ENCODE measurements at regions not wholly inside any gene's neighbourhood (a gene's known extent, or its start where the extent isn't known, plus 50 kb on each side); places are given as distances from the start of the nearest gene placed in this dataset.
A peak's percentile ranks its signal among the peaks of the same experiment; 100 is the strongest.
"Not testable (repeated sequence)": the region's sequence is repeated elsewhere in the genome, so short reads cannot be mapped to it uniquely, and the experiment has no call there.

DNA sequence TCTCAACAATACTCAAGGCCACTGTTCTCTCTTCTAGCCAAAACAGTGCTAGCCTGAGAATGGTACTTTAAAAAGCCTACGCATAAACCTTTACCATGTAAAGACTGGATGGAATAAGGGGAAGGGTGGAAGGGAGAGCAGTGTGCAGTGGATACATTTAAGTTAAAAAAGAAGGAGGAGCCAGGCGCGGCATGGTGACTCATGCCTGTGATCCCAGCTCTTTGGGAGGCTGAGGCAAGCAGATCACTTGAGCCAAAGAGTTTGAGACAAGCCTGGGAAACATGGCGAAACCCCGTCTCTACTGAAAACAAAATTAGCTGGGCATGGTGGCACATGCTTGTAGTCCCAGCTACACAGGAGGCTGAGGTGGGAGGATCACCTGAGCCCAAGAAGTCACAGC, 127.7 kb upstream of the KIF2A start:
- DNase-seq (ENCODE audit: low read depth), result no peak

DNA sequence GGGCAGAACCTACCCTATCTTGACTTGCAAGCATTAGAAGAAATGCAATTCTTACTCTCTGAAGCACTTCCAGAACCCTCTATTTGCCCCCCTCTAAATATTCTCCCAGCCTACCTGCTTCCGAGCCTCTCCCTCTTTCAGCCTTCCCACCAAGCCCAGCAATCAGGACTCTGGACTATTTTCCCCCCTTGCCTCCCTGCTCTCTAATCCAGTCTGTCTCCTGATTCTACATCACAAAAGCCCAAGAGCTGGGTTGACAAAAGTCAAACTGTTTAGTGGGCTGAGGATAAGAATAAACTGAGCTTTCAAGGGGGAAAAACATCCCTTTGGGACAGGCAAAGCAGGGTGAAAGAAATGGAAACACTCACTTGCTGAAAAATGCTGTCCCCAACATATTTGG, 123.2 kb upstream of the KIF2A start:
- DNase-seq (ENCODE audit: low read depth), result no peak

DNA sequence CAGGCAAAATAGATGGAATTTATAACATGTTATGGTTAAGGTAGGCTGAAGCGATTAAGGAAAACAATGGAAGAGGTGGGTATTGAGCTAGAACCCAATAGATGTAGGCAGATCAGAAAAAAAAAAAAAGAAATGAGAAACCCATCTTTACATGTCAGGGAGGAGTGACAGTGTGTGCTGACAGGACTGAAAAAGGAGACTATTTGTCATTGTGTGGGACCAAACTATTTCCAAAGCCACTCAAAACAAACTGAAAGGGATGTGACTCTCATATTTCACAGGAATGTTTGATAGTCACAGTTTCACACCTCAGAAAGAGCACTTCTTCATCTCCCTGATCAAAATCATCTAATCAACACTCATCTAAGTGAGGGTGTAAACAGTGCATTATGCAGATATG, 122.3 kb upstream of the KIF2A start:
- DNase-seq (ENCODE audit: low read depth), result no peak

DNA sequence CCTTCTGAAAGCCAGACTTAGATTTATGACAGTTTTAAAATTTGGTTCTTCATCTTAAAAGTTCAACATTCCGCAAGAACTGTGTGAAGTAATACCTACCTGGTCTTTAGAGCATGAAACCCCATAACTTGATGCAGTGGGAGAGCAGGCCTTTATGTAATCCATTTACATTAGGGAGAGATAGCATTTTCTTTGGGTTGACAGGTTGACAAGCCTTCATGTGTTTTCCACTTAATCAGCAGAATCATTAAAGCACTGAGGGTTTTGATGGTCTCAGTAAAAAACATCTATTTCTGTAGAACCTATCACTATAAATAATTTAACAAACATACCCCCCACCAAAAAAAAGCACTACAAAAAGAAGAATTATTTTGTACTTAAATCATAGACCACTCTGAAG, 121.6 kb upstream of the KIF2A start:
- DNase-seq (ENCODE audit: low read depth), result no peak

DNA sequence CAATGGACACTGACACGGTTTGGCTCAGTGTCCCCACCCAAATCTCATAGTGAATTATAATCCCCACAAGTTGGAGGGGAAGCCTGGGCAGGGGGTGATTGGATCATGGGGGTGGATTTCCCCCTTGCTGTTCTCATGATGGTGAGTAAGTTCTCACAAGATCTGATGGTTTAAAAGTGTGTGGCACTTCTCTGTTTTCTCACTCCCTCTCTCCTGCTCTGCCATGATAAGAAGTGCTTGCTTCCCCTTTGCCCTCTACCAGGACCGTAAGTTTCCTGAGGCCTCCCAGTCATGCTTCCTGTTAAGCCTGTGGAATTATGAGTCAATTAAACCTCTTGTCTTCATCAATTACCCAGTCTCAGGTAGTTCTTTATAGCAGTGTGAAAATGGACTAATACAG, 115.8 kb upstream of the KIF2A start:
- DNase-seq (ENCODE audit: low read depth), result no peak

DNA sequence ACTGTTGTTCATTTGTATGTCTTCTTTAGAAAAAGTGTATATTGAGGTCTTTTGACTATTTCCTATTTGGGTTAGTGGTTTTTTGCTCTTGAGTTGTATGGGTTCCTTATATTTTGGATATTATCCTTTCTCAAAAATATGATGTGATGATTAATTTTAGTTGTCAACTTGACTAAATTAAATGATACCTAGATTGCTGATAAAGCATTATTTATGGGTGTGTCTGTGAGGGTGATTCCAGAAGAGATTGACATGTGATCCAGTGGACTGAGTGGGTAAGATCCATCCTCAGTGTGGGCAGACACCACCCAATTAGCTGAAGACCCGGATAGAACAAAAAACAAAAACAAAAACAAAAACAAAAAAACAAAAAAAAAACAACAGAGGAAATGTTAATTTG, 115.1 kb upstream of the KIF2A start:
- DNase-seq (ENCODE audit: low read depth), result no peak

DNA sequence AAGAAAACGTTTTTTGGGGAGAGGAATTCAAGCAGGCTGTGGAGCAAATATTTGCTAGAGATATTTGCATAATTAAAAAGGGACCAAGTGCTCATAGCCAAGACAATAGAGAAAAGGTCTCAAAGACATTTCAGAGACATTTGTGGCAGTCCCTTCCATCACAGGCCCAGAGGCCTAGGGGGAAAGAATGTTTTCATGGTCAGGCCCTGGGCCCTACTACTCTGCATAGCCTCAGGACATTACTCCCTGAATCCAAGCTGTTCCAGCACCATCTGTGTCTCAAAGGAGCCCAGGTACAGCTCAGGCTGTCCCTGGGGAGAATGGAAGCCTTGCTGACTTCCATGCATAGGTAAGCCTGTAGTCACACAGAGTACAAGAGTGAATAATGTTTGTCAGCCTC, 113.0 kb upstream of the KIF2A start:
- DNase-seq (ENCODE audit: low read depth), result no peak

DNA sequence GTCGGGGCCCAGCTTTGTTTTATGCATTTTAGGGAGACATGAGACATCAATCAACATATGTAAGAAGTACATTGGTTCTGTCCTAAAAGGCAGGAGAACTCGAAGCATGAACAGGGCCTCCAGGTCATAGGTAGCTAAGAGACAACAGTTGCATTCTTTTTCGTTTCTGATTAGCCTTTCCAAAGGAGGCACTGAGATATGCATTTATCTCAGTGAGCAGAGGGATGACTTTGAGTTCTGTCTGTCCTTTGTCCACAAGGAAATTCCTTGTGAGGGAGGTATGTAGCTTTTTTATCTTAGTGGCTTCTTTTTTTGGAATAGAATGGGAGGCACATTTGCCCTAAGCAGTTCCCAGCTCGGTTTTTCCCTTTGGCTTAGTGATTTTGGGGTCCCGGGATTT, 109.5 kb upstream of the KIF2A start:
- not testable (repeated sequence) for DNase-seq (ENCODE audit: low read depth)

DNA sequence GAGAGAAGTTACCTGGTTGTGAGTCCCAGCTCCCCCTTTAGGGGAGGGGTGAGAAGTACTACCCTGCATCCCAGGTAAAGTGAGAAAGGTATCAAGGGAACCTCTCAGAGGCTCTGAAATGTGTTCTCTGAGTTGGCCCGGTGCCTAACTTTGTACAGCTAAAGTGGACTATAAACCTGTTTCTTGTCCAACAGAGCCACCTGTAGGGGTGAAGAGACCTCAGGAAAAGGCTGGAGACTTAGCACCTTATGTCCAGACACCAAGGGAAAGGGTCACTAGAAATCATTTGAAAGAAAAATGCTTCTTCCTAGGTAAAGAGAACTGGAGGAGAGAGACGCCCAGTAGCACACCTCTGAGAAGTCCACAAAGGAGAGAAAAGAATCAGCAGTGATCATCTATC, 108.3 kb upstream of the KIF2A start:
- no peak for DNase-seq (ENCODE audit: low read depth)

DNA sequence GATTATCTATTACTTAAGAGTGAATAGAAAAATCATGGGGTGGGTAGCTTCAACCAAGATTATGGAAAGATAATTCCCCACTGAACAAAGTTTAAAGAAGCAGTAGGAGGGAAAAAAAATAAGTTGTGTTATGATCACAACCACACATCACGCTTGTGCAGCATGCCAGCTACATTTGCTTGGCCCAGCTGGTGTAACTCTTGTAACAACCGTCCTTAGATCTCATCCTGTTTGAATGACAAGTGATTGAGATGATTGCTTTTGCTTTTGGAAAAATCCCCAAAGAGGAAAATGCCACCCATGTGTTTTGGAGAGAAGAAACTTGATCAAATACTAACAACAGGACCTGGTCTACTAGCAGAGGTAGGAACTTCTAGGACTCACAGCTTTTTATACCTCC, 107.6 kb upstream of the KIF2A start:
- DNase-seq (ENCODE audit: low read depth), result no peak

DNA sequence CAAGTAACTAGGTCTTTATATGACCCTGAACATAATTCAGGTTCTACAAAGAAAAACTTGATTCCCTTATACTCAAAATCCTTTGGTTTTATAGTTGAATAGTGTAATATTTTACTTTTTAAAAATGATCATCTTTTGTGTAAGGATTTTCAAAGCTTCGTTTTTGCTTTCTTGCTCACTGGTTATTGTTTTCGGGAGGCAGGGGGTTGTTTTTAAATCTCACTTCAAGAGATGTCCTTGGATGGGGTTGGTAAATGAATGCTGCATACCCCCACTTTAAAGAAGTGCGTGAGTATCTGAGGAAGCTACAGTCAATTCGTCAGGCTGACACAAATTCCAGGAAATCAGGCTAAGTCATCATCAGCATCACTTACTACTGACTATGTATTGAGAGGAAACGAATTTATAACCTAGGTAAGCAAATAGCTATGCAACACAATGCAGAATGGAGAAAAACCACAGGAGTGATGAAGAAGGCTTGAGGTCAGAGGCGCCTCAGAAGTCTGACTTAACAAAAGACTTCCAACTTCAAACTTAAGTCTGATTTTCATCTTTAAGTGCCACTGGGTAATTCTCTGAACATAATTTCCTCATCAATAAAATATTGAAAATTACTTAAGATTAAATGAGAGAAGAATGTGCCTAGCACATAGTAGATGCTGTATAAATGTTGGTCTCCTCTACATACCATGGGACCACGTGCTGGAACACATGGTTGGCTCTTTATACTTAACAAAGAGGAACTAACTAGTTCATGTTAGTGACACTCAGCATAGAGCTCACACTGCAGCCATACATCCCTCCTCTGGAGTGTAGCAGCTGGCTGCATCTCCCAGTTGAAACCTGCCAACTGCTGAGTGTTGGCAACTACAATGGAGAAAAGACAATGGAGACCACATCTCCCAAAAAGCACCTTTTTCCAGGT, 106.0 kb upstream of the KIF2A start:
- no peak for DNase-seq (ENCODE audit: low read depth)

DNA sequence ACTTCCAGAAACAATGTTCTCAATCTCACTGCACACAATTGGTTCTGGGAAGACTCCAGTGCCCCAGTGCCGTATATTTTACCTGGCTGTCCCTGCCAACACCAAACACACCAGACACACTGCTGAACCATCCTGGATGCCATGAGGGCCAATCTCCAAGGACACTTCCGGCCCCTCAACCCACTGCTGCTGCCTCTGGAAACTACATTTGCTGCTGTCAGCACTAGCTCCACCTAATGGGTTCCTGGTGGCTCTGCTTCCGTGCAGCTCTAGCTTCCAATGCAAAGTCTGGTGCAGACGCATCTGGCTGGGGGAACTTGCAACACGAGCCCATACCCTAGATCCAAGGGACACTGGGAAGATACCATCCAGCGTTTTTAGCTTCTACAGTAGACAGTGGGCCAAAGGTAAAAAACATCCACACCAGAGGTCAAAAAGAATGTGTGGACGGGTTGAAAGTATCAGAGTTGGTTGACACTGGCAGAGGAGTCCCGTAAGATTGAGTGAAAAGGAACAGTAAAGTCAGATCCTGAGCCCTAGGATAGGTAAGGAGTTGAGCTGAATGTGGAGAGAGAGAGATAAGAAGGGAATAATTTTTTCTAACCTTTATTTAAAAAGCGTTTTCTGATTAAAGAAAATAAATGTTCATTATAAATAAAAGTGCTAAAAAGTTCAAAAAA, 99.7 kb upstream of the KIF2A start:
- DNase-seq (ENCODE audit: low read depth), result no peak

DNA sequence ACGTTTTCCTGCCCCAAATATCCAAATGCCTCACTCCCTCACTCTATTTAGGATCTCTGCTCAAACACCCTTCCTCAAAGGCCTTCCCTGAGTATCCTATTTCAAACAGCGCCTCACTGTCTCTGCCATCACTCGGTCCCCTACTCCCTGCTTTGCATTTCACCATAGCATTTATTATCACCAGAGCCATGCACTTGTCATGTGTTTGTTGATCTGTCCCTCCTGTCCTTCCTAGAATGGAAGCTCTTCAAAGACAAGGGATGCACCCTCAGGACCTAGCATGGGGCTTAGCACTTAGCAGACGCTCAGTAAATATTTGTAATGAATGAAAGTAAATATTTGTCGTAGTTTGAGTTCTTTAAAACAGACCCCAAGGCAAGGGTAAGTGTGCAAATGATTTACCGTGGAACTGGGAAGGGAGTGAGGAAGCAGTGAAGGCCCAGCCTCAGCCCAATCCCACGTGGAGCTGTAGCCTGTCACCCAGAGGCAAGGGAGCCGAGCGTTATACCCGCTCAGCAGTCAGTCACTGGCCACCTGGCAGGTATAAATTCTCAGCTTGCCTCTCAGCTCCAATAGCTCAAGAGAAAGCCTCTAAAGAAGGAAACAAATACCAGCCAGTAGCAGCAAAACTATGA, 97.7 kb upstream of the KIF2A start:
- DNase-seq (ENCODE audit: low read depth), result no peak

DNA sequence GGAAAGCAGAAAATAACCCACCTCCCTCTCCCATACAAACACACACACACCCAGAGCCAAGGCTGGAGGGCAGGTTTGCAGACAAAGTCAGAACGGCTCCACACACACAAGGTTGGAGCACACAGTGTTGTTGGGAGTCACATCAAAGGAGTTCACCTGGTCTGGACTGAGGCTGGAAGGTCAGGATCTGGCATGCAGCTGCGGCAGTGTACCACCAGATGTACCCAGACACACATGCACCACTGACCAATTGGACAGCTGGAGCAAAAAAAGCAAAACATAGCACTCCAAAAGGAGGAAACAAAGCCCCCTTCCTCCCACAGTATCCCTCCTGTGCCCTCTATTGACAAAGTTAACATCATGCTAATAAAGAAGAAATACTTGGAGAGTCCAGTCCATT, 94.6 kb upstream of the KIF2A start:
- DNase-seq (ENCODE audit: low read depth), result no peak

DNA sequence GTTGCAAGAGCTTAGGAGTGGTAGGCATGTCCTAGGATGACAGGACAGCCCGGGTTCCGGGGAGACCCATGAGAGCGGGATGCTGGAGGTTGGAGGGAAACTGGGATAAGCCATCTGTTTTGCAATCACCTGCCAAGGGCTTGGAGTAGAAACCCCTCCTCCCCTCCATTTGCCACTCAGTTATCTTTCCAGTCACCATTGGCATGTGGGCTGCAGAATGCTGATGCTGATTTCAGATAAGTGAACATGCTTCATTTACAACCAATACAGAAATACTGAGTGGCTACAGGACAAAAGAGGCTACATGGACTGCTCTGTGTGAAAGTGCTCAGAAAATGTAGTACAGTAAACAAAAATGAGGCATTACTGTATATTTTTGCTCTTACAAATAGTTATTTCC, 93.4 kb upstream of the KIF2A start:
- no peak for DNase-seq (ENCODE audit: low read depth)

DNA sequence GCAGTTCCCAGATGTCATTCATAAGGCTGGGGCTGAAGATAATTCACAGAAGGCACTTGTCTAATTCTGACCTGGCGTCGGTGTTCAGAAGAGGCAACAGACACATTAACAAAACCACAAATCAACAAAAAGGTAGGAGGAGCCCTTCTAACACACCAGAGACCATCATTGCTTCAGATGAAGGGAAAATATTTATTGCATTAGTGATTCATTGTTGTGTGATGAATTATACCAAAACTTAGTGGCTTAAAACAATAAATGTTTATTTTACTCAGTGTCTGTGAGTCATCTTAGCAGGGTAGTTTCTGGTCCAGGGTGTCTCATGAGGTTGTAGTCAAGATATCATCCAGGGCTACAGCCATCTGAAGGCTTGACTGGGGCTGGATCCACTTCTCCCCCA, 91.3 kb upstream of the KIF2A start:
- DNase-seq (ENCODE audit: low read depth), result peak; percentile 34

DNA sequence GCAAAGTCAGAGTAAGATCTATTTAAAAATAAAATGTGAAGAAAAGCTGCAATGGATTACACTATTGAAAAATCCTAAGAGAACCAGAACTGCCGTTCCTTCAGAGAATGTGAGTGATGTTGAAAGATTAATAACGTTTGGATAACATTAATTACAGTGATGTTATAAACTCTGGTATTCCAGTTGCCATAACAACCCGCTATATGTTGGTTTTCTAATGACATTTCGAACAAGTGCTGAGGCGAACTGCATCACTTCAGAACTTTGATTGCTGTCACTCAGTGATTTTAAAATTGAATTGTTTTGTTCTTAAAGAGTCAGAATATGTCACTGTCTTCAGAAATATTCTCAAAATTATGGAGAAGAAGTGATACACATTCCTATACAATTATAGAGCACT, 89.4 kb upstream of the KIF2A start:
- not testable (repeated sequence) for DNase-seq (ENCODE audit: low read depth)

DNA sequence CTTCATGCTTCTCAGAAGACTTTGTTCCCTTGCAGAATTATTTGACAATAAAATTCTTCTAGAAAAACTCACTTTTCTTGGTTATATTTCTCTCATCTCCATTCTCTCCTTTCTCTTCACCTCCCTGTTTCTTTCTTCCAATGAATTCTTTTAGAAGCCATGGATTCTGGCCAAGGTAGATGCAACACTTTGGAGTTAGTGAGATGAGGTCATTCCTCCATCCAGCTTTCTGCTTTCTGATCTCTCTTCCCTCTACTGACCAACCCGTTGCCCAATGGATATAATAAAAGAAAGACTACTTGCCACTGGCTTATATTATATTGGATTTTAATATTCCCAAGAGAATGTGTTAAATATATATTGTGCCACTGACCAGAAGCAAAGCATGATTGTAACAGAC, 88.9 kb upstream of the KIF2A start:
- DNase-seq (ENCODE audit: low read depth), result not testable (repeated sequence)

DNA sequence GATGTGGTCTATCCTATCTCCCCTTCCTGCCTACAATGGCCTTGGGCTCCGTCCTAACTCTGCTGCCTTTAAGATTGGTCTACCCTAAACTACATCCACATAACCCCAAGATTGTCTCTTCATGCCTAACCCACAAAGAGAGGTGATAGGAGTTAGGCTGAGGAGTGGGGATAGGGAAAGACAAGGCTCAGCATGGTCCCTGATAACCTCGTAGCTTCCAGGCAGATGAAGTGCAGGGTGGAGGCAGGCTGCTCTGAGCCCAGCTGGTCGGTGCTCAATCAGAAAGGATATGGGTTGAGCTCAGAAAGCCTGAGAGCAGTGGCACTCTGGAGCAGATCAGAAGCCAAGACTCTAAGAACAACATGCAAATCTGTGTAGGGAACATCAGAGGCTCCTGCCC, 87.1 kb upstream of the KIF2A start:
- not testable (repeated sequence) for DNase-seq (ENCODE audit: low read depth)

DNA sequence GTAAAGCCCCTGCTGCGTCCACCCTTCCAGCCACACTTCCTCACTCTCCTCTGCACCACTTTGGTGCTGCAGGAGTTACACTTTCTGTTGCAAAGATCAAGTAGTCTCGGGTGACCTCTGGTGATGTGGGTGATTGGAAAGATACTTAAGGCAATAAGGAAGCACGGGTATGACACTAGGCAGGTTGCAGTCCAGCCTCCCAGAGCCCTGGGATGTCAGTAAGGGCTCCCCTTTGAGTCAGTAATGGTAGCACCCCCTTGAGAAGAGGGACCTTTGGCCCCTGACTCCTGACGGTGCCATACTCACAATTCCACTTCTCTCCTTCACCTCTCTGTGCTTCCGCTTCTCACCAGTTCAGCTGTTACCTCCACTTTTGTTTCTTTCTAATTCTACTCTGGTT, 84.1 kb upstream of the KIF2A start:
- DNase-seq (ENCODE audit: low read depth), result not testable (repeated sequence)

DNA sequence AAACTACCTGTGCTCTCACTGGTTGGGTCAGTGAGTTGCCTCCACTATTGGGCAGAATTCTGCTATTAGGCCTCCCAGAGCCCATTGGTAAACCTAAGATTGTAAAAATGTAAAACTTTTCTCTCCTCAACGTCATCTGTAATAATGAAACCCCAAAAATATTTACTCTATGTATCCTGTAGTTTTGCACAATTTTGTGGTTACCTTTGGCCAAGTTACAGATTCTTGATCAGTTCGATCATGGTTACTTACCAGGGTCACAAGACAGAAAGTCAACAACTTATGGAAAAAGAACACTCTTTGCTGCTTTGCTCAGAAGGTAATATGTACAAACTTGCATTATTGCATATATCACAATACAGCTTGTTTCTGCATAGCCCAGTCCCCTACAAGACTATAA, 83.7 kb upstream of the KIF2A start:
- DNase-seq (ENCODE audit: low read depth), result peak; percentile 80

DNA sequence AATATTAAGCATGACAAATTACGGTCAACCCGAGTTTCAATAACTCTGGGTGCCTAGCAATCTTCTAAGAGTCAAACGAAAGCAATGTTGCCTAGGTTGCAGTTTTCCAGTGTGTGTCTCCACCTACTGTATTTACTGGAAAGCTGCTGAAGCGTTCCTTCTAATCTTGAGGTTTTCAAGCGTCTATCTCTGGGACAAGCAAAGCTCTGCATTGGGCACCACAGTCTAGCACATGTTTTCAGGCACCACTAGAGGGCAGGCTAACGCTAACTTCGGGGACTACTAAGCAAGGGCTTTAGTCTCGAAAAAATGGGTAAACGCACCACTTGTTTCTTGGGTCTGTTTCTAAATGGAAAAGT, 82.7 kb upstream of the KIF2A start:
- DNase-seq (ENCODE audit: low read depth), result not testable (repeated sequence)

DNA sequence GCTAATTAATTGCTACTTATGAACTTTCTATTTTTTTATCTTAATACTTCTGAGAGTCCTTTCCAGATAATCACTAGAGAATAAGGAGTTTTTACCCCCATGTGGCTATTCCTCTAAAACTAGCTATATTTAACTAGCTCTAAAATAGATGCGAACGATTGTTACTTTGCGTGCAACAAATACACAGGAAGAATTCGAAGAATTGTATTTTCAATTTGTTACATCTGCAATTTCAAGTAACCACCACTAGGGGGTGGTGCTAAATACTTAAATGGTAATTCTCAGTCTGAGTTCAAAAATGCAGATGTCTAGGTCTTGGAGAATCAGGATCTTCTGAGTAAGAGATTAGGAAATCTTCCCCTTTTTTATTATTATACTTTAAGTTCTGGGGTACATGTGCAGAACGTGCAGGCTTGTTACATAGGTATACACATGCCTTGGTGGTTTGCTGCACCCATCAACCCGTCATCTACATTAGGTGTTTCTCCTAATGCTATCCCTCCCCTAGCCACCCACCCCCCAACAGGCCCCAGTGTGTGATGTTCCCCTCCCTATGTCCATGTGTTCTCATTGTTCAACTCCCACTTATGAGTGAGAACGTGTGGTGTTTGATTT, 80.9 kb upstream of the KIF2A start:
- not testable (repeated sequence) for DNase-seq (ENCODE audit: low read depth)

Data from iris pigment epithelial cell (primary cell).